NCI-H2171 treated with DMSO at 0.1 percent for 48 hours (cell line): ENCODE measurements at regions not wholly inside any gene's neighbourhood (a gene's known extent, or its start where the extent isn't known, plus 50 kb on each side); places are given as distances from the start of the nearest gene placed in this dataset.
"Not testable (repeated sequence)": the region's sequence is repeated elsewhere in the genome, so short reads cannot be mapped to it uniquely, and the experiment has no call there.

Experiments used
- DNase-seq: peaks from one replicate; lab custom pipeline; 2025; lab: John Stamatoyannopoulos, UW

- DNase-seq: no peak
Measured at GRCh38 chr18:1045658-1046057, 141.0 kb downstream of the ADCYAP1 start.

GRCh38 chr18:1047406-1047805 lies 142.7 kb downstream of the ADCYAP1 start:
- DNase-seq: no peak

GRCh38 chr18:1048032-1048431 lies 143.4 kb downstream of the ADCYAP1 start:
- no peak for DNase-seq

GRCh38 chr18:1049173-1049572 lies 144.5 kb downstream of the ADCYAP1 start:
- DNase-seq: peak; percentile 10

GRCh38 chr18:1050012-1050657 lies 145.5 kb downstream of the ADCYAP1 start:
- no peak for DNase-seq

- no peak for DNase-seq
Measured at GRCh38 chr18:1052301-1052700, 147.6 kb downstream of the ADCYAP1 start.

GRCh38 chr18:1053331-1054315 lies 149.0 kb downstream of the ADCYAP1 start:
- DNase-seq: no peak

- no peak for DNase-seq
Measured at GRCh38 chr18:1056404-1056803, 151.7 kb downstream of the ADCYAP1 start.

GRCh38 chr18:1057367-1057766 lies 152.7 kb downstream of the ADCYAP1 start:
- no peak for DNase-seq

- no peak for DNase-seq
Measured at GRCh38 chr18:1062588-1062987, 157.9 kb downstream of the ADCYAP1 start.

GRCh38 chr18:1075322-1075721 lies 170.7 kb downstream of the ADCYAP1 start:
- DNase-seq: no peak

- DNase-seq: no peak
Measured at GRCh38 chr18:1075876-1076275, 171.2 kb downstream of the ADCYAP1 start.

GRCh38 chr18:1078301-1078700 lies 173.6 kb downstream of the ADCYAP1 start:
- DNase-seq: no peak

GRCh38 chr18:1083675-1084074 lies 179.0 kb downstream of the ADCYAP1 start:
- not testable (repeated sequence) for DNase-seq

GRCh38 chr18:1090758-1091157 lies 186.1 kb downstream of the ADCYAP1 start:
- no peak for DNase-seq

GRCh38 chr18:1092228-1092627 lies 187.6 kb downstream of the ADCYAP1 start:
- no peak for DNase-seq

- DNase-seq: no peak
Measured at GRCh38 chr18:1094409-1094808, 189.7 kb downstream of the ADCYAP1 start.

- not testable (repeated sequence) for DNase-seq
Measured at GRCh38 chr18:1097991-1098735, 193.5 kb downstream of the ADCYAP1 start.

- no peak for DNase-seq
Measured at GRCh38 chr18:1102848-1103247, 198.2 kb downstream of the ADCYAP1 start.

- DNase-seq: no peak
Measured at GRCh38 chr18:1103537-1103936, 198.9 kb downstream of the ADCYAP1 start.

- DNase-seq: no peak
Measured at GRCh38 chr18:1104181-1104881, 199.7 kb downstream of the ADCYAP1 start.

GRCh38 chr18:1124495-1124894 lies 219.8 kb downstream of the ADCYAP1 start:
- no peak for DNase-seq
